HCT116 (cell line): ENCODE measurements at regions not wholly inside any gene's neighbourhood (a gene's known extent, or its start where the extent isn't known, plus 50 kb on each side); places are given as distances from the start of the nearest gene placed in this dataset.

Experiments used
- CTCF ChIP-seq, 3 experiments: fragments of 200-600 bp in 1 of 3; sonication (generic) in 1 of 3; IDR thresholded peaks in 2 of 3; conservative IDR thresholded peaks in 1 of 3; 2 replicates each; pipeline ENCODE4 v1.5.1; 2012 to 2017; ENCODE audit warnings: low read depth in 2 of 3, low read length in 2 of 3, antibody characterized with exemption in 1 of 3, borderline replicate concordance in 1 of 3, control low read depth in 1 of 3, mild to moderate bottlenecking in 1 of 3, mixed read lengths in 1 of 3, mixed run types in 1 of 3, moderate library complexity in 1 of 3; ENCODE audit not compliant: insufficient read depth in 1 of 3
- EGR1 ChIP-seq: IDR thresholded peaks from 2 replicates; pipeline ENCODE4 v1.6.1; 2012; ENCODE audit warnings: low read depth
- ELF1 ChIP-seq: IDR thresholded peaks from 2 replicates; pipeline ENCODE4 v1.6.1; 2012; ENCODE audit warnings: low read depth, borderline replicate concordance
- EZH2 ChIP-seq: fragments of 200-600 bp; sonication (generic); IDR thresholded peaks from 2 replicates; pipeline ENCODE4 v1.6.1; 2017; ENCODE audit warnings: antibody characterized with exemption, mixed run types
- FOSL1 ChIP-seq: IDR thresholded peaks from 2 replicates; pipeline ENCODE4 v1.6.1; 2012; ENCODE audit warnings: low read depth
- MAX ChIP-seq: IDR thresholded peaks from 2 replicates; pipeline ENCODE4 v1.6.1; 2012
- POLR2A ChIP-seq: IDR thresholded peaks from 2 replicates; pipeline ENCODE4 v1.7.0; 2011; ENCODE audit warnings: borderline replicate concordance; ENCODE audit not compliant: insufficient read depth, insufficient read length; ENCODE audit errors: extremely low read depth
- POLR2AphosphoS5 ChIP-seq: IDR thresholded peaks from 2 replicates; pipeline ENCODE4 v1.6.1; 2011; ENCODE audit warnings: mild to moderate bottlenecking, low read depth, low read length, moderate library complexity
- REST ChIP-seq: IDR thresholded peaks from 2 replicates; pipeline ENCODE4 v1.6.1; 2012; ENCODE audit warnings: low read depth
- SRF ChIP-seq: IDR thresholded peaks from 2 replicates; pipeline ENCODE4 v1.6.1; 2012; ENCODE audit warnings: low read depth
- TF ChIP-seq, protein P1 (sequence below): IDR thresholded peaks from 2 replicates; pipeline ENCODE4 v1.6.1; 2012

DNA sequence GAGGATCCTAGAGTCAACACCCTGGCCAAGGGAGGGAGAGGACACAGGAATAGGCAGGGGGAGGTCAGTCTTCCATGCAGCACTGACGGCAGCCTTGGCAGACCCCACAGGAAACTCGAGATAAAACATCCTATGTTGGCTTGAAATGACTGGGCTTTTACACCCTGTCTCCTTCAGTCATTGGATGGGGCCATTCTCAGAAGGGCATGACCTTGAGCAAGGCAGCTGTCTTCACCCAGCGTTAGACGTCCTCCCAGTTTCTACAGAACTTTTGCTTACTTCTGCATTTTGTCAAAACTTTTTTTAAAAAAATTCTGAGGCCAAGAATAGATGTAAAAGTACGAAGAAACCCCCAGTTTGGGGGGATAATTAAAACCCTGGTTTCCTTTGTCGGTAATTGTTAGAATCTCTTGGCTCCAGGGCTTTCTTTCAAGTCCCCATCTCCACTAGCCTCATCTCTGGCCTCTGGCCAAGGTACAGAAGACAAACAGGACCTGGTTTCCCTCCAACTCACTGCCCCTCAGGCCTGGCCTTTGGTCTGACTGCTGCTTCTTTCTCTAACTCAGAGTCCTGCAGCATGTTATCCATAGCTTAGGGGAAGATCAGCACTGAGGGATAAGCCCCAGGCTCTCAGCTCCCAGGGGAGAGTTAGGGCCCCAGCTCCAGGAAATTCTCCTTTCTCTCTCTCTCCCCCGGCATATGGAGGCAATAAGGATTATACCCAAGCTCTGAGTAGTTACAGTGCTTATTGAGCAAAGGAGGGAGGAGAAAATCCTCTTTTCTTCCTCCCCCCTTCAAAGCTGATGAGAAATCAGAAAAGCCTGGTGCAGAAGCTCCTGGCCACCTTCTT, 51.6 kb upstream of the KCND3 start:
- no peak for TF ChIP-seq REST
- no peak for TF ChIP-seq POLR2A
- TF ChIP-seq CTCF (IDR thresholded peaks at IDR 0.05 in 2 of 3, conservative IDR thresholded peaks at IDR 0.05 in 1 of 3; ENCODE audit: borderline replicate concordance in 1 of 3, insufficient read depth in 1 of 3, low read depth in 2 of 3, low read length in 2 of 3): no peak
- no peak for TF ChIP-seq EZH2
- TF ChIP-seq MAX: no peak
- no peak for TF ChIP-seq EGR1
- TF ChIP-seq, protein P1, sequence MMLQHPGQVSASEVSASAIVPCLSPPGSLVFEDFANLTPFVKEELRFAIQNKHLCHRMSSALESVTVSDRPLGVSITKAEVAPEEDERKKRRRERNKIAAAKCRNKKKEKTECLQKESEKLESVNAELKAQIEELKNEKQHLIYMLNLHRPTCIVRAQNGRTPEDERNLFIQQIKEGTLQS: no peak
- TF ChIP-seq SRF: no peak
- no peak for TF ChIP-seq FOSL1
- TF ChIP-seq POLR2AphosphoS5: no peak
- TF ChIP-seq ELF1: no peak
